GM23338 (cell line): ENCODE measurements at regions not wholly inside any gene's neighbourhood (a gene's known extent, or its start where the extent isn't known, plus 50 kb on each side); places are given as distances from the start of the nearest gene placed in this dataset.
A peak's percentile ranks its signal among the peaks of the same experiment; 100 is the strongest.
"Not testable (repeated sequence)": the region's sequence is repeated elsewhere in the genome, so short reads cannot be mapped to it uniquely, and the experiment has no call there.

Source experiments
- ATAC-seq: fragments of 200-7000 bp; cut with Tn5 transposase; 3 replicates; pipeline ENCODE4 v1.9.1; 2020
- DNase-seq: peaks from one replicate; pipeline ENCODE4 v3.0.0-alpha.2; 2015; ENCODE audit warnings: low spot score
- H2AFZ ChIP-seq: fragments of 200-600 bp; sonication (generic); 2 replicates; pipeline ENCODE4 v1.8.0; 2016; ENCODE audit warnings: antibody characterized with exemption, mild to moderate bottlenecking, moderate library complexity
- H3F3A ChIP-seq: fragments of 200-600 bp; sonication (generic); replicated peaks from 2 replicates; pipeline ENCODE4 v1.8.0; 2017; ENCODE audit warnings: antibody characterized with exemption, mixed run types, low read depth
- H3K27ac ChIP-seq: fragments of 200-600 bp; sonication (generic); 2 replicates; pipeline ENCODE4 v1.6.1; 2016; ENCODE audit warnings: low read depth
- H3K27me3 ChIP-seq: fragments of 200-600 bp; sonication (generic); 2 replicates; pipeline ENCODE4 v1.8.0; 2016; ENCODE audit warnings: mild to moderate bottlenecking, mixed run types, moderate library complexity; ENCODE audit not compliant: insufficient read depth
- H3K36me3 ChIP-seq: fragments of 200-600 bp; sonication (generic); 2 replicates; pipeline ENCODE4 v1.8.0; 2016; ENCODE audit warnings: mild to moderate bottlenecking; ENCODE audit not compliant: insufficient read depth
- H3K4me1 ChIP-seq: fragments of 200-600 bp; sonication (generic); 2 replicates; pipeline ENCODE4 v1.8.0; 2016; ENCODE audit warnings: mild to moderate bottlenecking, moderate library complexity; ENCODE audit not compliant: insufficient read depth
- H3K4me2 ChIP-seq: fragments of 200-600 bp; sonication (generic); 2 replicates; pipeline ENCODE4 v1.7.1; 2017; ENCODE audit warnings: mixed run types
- H3K4me3 ChIP-seq: fragments of 200-600 bp; sonication (generic); 2 replicates; pipeline ENCODE4 v1.6.1; 2016; ENCODE audit warnings: mixed run types
- H3K79me2 ChIP-seq: fragments of 200-600 bp; sonication (generic); replicated peaks from 2 replicates; pipeline ENCODE4 v1.8.0; 2017; ENCODE audit warnings: mild to moderate bottlenecking; ENCODE audit not compliant: insufficient read depth
- H3K9me2 ChIP-seq: fragments of 200-600 bp; sonication (generic); 2 replicates; pipeline ENCODE4 v1.8.0; 2017; ENCODE audit not compliant: insufficient read depth
- H4K20me1 ChIP-seq: fragments of 200-600 bp; sonication (generic); replicated peaks from 2 replicates; pipeline ENCODE4 v1.8.0; 2017; ENCODE audit warnings: mild to moderate bottlenecking; ENCODE audit not compliant: insufficient read depth
- H3K27ac Mint-ChIP-seq: 2 replicates; pipeline ENCODE4 v1.8.0; 2020; ENCODE audit warnings: inconsistent platforms, mild to moderate bottlenecking, moderate library complexity, mixed read lengths
- H3K27me3 Mint-ChIP-seq: 3 replicates; pipeline ENCODE4 v1.8.0; 2022; ENCODE audit warnings: low read depth, mild to moderate bottlenecking, moderate library complexity, mixed read lengths, inconsistent platforms; ENCODE audit not compliant: insufficient read depth, poor library complexity
- H3K36me3 Mint-ChIP-seq: 3 replicates; pipeline ENCODE4 v1.8.0; 2021; ENCODE audit warnings: low read depth, mild to moderate bottlenecking, inconsistent platforms, moderate library complexity, mixed read lengths
- H3K4me1 Mint-ChIP-seq: 3 replicates; pipeline ENCODE4 v1.8.0; 2020; ENCODE audit warnings: mild to moderate bottlenecking, inconsistent platforms, mixed read lengths
- H3K4me3 Mint-ChIP-seq: 3 replicates; pipeline ENCODE4 v1.8.0; 2021; ENCODE audit warnings: moderate library complexity, mild to moderate bottlenecking, inconsistent platforms, mixed read lengths
- H3K9me3 Mint-ChIP-seq: 3 replicates; pipeline ENCODE4 v1.8.0; 2020; ENCODE audit warnings: moderate library complexity, mild to moderate bottlenecking, inconsistent platforms, mixed read lengths
- EZH2 ChIP-seq: fragments of 200-600 bp; sonication (generic); IDR thresholded peaks from one replicate; pipeline ENCODE4 v1.8.0; 2017; ENCODE audit warnings: antibody characterized with exemption, mild to moderate bottlenecking, low read depth; ENCODE audit not compliant: unreplicated experiment
- JUNB ChIP-seq: IDR thresholded peaks from one replicate; pipeline ENCODE4 v1.6.1; 2016; ENCODE audit warnings: antibody characterized with exemption; ENCODE audit not compliant: unreplicated experiment
- NANOG ChIP-seq: IDR thresholded peaks from 2 replicates; pipeline ENCODE4 v1.6.1; 2016; ENCODE audit warnings: antibody characterized with exemption, borderline replicate concordance
- POLR2AphosphoS5 ChIP-seq: IDR thresholded peaks from 2 replicates; pipeline ENCODE4 v1.6.1; 2016; ENCODE audit warnings: antibody characterized with exemption, low read depth
- STAT1 ChIP-seq: IDR thresholded peaks from one replicate; pipeline ENCODE4 v1.6.1; 2016; ENCODE audit warnings: antibody characterized with exemption; ENCODE audit not compliant: unreplicated experiment
- TF ChIP-seq, protein P1 (sequence below): fragments of 250-450 bp; sonication (Bioruptor Pico); IDR thresholded peaks from 2 replicates; pipeline ENCODE4 v1.5.0; 2020; ENCODE audit warnings: mild to moderate bottlenecking, moderate library complexity
- TF ChIP-seq, protein P2 (sequence below): IDR thresholded peaks from 2 replicates; pipeline ENCODE4 v1.6.1; 2016; ENCODE audit warnings: antibody characterized with exemption
- TF ChIP-seq, protein P3 (sequence below): IDR thresholded peaks from one replicate; pipeline ENCODE4 v1.6.1; 2018; ENCODE audit warnings: antibody characterized with exemption; ENCODE audit not compliant: unreplicated experiment

DNA sequence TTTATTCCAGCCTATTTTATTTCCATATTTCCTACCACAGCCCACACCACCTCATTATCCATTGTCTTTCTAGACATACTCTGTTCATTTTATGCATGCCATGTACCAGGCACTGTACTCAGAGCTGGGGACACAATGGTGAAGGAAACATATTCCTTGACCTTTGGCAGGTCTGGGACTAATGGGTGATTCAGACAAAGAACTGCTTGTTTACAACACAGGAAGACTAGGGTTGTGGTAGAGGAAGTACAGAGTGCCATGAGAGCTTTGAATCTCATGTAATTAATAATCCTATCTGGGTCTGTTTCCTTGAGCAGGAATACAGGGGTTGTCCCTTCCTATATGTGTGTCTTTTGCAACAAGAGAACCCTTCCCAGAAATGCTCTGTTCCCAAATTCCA, 75.1 kb upstream of the NUDT10 start (continued):
- TF ChIP-seq, protein P1, sequence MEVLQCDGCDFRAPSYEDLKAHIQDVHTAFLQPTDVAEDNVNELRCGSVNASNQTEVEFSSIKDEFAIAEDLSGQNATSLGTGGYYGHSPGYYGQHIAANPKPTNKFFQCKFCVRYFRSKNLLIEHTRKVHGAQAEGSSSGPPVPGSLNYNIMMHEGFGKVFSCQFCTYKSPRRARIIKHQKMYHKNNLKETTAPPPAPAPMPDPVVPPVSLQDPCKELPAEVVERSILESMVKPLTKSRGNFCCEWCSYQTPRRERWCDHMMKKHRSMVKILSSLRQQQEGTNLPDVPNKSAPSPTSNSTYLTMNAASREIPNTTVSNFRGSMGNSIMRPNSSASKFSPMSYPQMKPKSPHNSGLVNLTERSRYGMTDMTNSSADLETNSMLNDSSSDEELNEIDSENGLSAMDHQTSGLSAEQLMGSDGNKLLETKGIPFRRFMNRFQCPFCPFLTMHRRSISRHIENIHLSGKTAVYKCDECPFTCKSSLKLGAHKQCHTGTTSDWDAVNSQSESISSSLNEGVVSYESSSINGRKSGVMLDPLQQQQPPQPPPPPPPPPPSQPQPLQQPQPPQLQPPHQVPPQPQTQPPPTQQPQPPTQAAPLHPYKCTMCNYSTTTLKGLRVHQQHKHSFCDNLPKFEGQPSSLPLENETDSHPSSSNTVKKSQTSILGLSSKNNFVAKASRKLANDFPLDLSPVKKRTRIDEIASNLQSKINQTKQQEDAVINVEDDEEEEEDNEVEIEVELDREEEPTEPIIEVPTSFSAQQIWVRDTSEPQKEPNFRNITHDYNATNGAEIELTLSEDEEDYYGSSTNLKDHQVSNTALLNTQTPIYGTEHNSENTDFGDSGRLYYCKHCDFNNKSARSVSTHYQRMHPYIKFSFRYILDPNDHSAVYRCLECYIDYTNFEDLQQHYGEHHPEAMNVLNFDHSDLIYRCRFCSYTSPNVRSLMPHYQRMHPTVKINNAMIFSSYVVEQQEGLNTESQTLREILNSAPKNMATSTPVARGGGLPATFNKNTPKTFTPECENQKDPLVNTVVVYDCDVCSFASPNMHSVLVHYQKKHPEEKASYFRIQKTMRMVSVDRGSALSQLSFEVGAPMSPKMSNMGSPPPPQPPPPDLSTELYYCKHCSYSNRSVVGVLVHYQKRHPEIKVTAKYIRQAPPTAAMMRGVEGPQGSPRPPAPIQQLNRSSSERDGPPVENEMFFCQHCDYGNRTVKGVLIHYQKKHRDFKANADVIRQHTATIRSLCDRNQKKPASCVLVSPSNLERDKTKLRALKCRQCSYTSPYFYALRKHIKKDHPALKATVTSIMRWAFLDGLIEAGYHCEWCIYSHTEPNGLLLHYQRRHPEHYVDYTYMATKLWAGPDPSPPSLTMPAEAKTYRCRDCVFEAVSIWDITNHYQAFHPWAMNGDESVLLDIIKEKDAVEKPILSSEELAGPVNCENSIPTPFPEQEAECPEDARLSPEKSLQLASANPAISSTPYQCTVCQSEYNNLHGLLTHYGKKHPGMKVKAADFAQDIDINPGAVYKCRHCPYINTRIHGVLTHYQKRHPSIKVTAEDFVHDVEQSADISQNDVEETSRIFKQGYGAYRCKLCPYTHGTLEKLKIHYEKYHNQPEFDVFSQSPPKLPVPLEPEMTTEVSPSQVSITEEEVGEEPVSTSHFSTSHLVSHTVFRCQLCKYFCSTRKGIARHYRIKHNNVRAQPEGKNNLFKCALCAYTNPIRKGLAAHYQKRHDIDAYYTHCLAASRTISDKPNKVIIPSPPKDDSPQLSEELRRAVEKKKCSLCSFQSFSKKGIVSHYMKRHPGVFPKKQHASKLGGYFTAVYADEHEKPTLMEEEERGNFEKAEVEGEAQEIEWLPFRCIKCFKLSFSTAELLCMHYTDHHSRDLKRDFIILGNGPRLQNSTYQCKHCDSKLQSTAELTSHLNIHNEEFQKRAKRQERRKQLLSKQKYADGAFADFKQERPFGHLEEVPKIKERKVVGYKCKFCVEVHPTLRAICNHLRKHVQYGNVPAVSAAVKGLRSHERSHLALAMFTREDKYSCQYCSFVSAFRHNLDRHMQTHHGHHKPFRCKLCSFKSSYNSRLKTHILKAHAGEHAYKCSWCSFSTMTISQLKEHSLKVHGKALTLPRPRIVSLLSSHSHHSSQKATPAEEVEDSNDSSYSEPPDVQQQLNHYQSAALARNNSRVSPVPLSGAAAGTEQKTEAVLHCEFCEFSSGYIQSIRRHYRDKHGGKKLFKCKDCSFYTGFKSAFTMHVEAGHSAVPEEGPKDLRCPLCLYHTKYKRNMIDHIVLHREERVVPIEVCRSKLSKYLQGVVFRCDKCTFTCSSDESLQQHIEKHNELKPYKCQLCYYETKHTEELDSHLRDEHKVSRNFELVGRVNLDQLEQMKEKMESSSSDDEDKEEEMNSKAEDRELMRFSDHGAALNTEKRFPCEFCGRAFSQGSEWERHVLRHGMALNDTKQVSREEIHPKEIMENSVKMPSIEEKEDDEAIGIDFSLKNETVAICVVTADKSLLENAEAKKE: no peak

DNA sequence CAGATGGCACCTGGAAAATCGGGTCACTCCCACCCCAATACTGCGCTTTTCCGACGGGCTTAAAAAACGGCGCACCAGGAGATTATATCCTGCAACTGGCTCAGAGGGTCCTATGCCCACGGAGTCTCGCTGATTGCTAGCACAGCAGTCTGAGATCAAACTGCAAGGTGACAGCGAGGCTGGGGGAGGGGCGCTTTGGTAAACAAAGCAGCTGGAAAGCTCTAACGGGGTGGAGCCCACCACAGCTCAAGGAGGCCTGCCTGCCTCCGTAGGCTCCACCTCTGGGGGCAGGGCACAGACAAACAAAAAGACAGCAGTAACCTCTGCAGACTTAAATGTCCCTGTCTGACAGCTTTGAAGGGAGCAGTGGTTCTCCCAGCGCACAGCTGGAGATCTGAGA, 70.4 kb upstream of the NUDT10 start:
- peak overlapping the region; percentile 65; the same call in 1 of the 2 replicates for H3K4me2 ChIP-seq
- peak overlapping the region; percentile 47; the same call in 2 of the 3 replicates for H3K4me3 Mint-ChIP-seq
- H3K36me3 ChIP-seq, H3K4me1 Mint-ChIP-seq, H3K9me3 Mint-ChIP-seq, H3F3A ChIP-seq, H3K27me3 ChIP-seq, H3K27ac ChIP-seq, H3K27ac Mint-ChIP-seq, H3K36me3 Mint-ChIP-seq, H4K20me1 ChIP-seq, H3K27me3 Mint-ChIP-seq, H3K9me2 ChIP-seq, H3K4me1 ChIP-seq, H2AFZ ChIP-seq, H3K79me2 ChIP-seq: not testable (repeated sequence)
- DNase-seq (peak; percentile 19), ATAC-seq (peak; percentile 57)
- peak overlapping the region; percentile 38; the same call in 1 of the 2 replicates for H3K4me3 ChIP-seq

DNA sequence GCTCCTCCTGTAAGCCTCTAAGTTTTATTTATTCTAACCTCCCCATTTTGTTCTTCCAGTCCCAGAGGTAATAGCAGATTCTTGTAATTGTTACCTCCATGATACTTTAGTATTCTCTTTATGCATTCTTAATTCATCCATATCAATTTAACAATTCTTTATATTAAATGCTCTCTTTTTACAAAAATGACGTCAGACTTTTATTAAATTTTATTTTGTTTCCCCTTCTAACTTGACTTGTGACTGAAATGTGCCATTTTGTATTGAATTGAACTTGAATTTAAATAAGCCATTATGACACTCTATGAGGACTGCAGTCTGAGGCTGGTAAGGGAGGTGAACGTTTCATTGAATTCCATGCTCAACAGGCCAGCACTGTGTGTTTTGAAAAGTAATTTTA, 60.0 kb upstream of the NUDT10 start:
- no peaks in the 10 kb centered on the region for H3F3A ChIP-seq
- H3K4me1 ChIP-seq: no peaks in the 10 kb centered on the region
- no peaks in the 10 kb centered on the region for H3K27me3 ChIP-seq
- DNase-seq (no peak), ATAC-seq (no peak)
- H3K27ac Mint-ChIP-seq: no peak overlapping the region
- no peak overlapping the region for H3K4me2 ChIP-seq
- no peaks in the 10 kb centered on the region for H3K36me3 ChIP-seq
- no peaks in the 10 kb centered on the region for H3K36me3 Mint-ChIP-seq
- no peak overlapping the region for H2AFZ ChIP-seq
- H3K27me3 Mint-ChIP-seq: no peaks in the 10 kb centered on the region
- no peaks in the 10 kb centered on the region for H3K4me1 Mint-ChIP-seq
- no peaks in the 10 kb centered on the region for H4K20me1 ChIP-seq
- peaks cover 2% of the 10 kb centered on the region; the same call in 1 of the 3 replicates for H3K9me3 Mint-ChIP-seq
- H3K79me2 ChIP-seq: no peaks in the 10 kb centered on the region
- no peak overlapping the region for H3K4me3 ChIP-seq
- no peak overlapping the region for H3K4me3 Mint-ChIP-seq
- no peaks in the 10 kb centered on the region for H3K9me2 ChIP-seq
- H3K27ac ChIP-seq: no peak overlapping the region
- no peak for TF ChIP-seq JUNB
- TF ChIP-seq STAT1: no peak
- no peak for TF ChIP-seq NANOG
- TF ChIP-seq, protein P2, sequence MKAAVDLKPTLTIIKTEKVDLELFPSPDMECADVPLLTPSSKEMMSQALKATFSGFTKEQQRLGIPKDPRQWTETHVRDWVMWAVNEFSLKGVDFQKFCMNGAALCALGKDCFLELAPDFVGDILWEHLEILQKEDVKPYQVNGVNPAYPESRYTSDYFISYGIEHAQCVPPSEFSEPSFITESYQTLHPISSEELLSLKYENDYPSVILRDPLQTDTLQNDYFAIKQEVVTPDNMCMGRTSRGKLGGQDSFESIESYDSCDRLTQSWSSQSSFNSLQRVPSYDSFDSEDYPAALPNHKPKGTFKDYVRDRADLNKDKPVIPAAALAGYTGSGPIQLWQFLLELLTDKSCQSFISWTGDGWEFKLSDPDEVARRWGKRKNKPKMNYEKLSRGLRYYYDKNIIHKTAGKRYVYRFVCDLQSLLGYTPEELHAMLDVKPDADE: no peak
- TF ChIP-seq, protein P3, sequence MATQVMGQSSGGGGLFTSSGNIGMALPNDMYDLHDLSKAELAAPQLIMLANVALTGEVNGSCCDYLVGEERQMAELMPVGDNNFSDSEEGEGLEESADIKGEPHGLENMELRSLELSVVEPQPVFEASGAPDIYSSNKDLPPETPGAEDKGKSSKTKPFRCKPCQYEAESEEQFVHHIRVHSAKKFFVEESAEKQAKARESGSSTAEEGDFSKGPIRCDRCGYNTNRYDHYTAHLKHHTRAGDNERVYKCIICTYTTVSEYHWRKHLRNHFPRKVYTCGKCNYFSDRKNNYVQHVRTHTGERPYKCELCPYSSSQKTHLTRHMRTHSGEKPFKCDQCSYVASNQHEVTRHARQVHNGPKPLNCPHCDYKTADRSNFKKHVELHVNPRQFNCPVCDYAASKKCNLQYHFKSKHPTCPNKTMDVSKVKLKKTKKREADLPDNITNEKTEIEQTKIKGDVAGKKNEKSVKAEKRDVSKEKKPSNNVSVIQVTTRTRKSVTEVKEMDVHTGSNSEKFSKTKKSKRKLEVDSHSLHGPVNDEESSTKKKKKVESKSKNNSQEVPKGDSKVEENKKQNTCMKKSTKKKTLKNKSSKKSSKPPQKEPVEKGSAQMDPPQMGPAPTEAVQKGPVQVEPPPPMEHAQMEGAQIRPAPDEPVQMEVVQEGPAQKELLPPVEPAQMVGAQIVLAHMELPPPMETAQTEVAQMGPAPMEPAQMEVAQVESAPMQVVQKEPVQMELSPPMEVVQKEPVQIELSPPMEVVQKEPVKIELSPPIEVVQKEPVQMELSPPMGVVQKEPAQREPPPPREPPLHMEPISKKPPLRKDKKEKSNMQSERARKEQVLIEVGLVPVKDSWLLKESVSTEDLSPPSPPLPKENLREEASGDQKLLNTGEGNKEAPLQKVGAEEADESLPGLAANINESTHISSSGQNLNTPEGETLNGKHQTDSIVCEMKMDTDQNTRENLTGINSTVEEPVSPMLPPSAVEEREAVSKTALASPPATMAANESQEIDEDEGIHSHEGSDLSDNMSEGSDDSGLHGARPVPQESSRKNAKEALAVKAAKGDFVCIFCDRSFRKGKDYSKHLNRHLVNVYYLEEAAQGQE: no peak
- no peak for TF ChIP-seq POLR2AphosphoS5
- no peak for TF ChIP-seq EZH2
